DMS53 (cell line): ENCODE measurements at regions not wholly inside any gene's neighbourhood (a gene's known extent, or its start where the extent isn't known, plus 50 kb on each side); places are given as distances from the start of the nearest gene placed in this dataset.

Experiments
- DNase-seq: peaks from one replicate; lab custom pipeline; 2025; lab: John Stamatoyannopoulos, UW

GRCh38 chr1:208782186-208782585, 538.0 kb upstream of the PLXNA2 start:
- DNase-seq, result peak; percentile 48

GRCh38 chr1:208785629-208786028, 541.4 kb upstream of the PLXNA2 start:
- no peak for DNase-seq

- no peak for DNase-seq
These were observed 543.0 kb upstream of the PLXNA2 start for GRCh38 chr1:208787219-208787618.

GRCh38 chr1:208788013-208788540, 543.9 kb upstream of the PLXNA2 start:
- DNase-seq, result no peak

GRCh38 chr1:208791456-208791855, 547.3 kb upstream of the PLXNA2 start:
- no peak for DNase-seq

- DNase-seq, result no peak
These were observed 549.7 kb upstream of the PLXNA2 start for GRCh38 chr1:208793861-208794345.

GRCh38 chr1:208799186-208799585, 555.0 kb upstream of the PLXNA2 start:
- no peak for DNase-seq

GRCh38 chr1:208803011-208803811, 559.0 kb upstream of the PLXNA2 start:
- peak; percentile 52 for DNase-seq

GRCh38 chr1:208807446-208808127, 563.4 kb upstream of the PLXNA2 start:
- DNase-seq, result no peak

GRCh38 chr1:208808301-208808700, 564.1 kb upstream of the PLXNA2 start:
- no peak for DNase-seq

- DNase-seq, result no peak
These were observed 565.7 kb upstream of the PLXNA2 start for GRCh38 chr1:208809876-208810275.

- no peak for DNase-seq
These were observed 574.7 kb upstream of the PLXNA2 start for GRCh38 chr1:208818770-208819445.

- DNase-seq, result no peak
These were observed 576.5 kb upstream of the PLXNA2 start for GRCh38 chr1:208820580-208821212.

- DNase-seq, result no peak
These were observed 577.8 kb upstream of the PLXNA2 start for GRCh38 chr1:208821939-208822338.

- peak; percentile 33 for DNase-seq
These were observed 581.1 kb upstream of the PLXNA2 start for GRCh38 chr1:208825300-208825699.

GRCh38 chr1:208829595-208829994, 585.4 kb upstream of the PLXNA2 start:
- DNase-seq, result no peak

GRCh38 chr1:208834381-208835096, 590.4 kb upstream of the PLXNA2 start:
- peak; percentile 17 for DNase-seq

- DNase-seq, result no peak
These were observed 590.9 kb upstream of the PLXNA2 start for GRCh38 chr1:208835097-208835463.

- DNase-seq, result peak; percentile 35
These were observed 591.6 kb upstream of the PLXNA2 start for GRCh38 chr1:208835781-208836180.

- peak; percentile 100 for DNase-seq
These were observed 593.1 kb upstream of the PLXNA2 start for GRCh38 chr1:208837242-208837641.

- no peak for DNase-seq
These were observed 597.3 kb upstream of the PLXNA2 start for GRCh38 chr1:208841436-208841835.
